GM18519 (cell line): ENCODE measurements at regions not wholly inside any gene's neighbourhood (a gene's known extent, or its start where the extent isn't known, plus 50 kb on each side); places are given as distances from the start of the nearest gene placed in this dataset.

ENCODE experiments used
- ATAC-seq: cut with Tn5 transposase; IDR thresholded peaks from one replicate; pipeline ENCODE4 v1.9.1; 2021; ENCODE audit warnings: mild to moderate bottlenecking, moderate library complexity; ENCODE audit not compliant: unreplicated experiment, low FRiP score

GRCh38 chr2:7572450-7572849, 655.2 kb downstream of the RNF144A start:
- ATAC-seq, result no peak

- no peak for ATAC-seq
These were observed 656.1 kb downstream of the RNF144A start for GRCh38 chr2:7573166-7573825.

- ATAC-seq, result no peak
These were observed 657.2 kb downstream of the RNF144A start for GRCh38 chr2:7574385-7574784.

GRCh38 chr2:7577769-7578168, 660.6 kb downstream of the RNF144A start:
- no peak for ATAC-seq

GRCh38 chr2:7584017-7584416, 666.8 kb downstream of the RNF144A start:
- no peak for ATAC-seq

- no peak for ATAC-seq
These were observed 669.7 kb downstream of the RNF144A start for GRCh38 chr2:7586898-7587297.

- ATAC-seq, result no peak
These were observed 671.1 kb downstream of the RNF144A start for GRCh38 chr2:7588295-7588694.

GRCh38 chr2:7592618-7593140, 675.5 kb downstream of the RNF144A start:
- no peak for ATAC-seq

GRCh38 chr2:7593360-7593759, 676.1 kb downstream of the RNF144A start:
- ATAC-seq, result no peak

GRCh38 chr2:7594211-7594610, 677.0 kb downstream of the RNF144A start:
- no peak for ATAC-seq

GRCh38 chr2:7595206-7595605, 678.0 kb downstream of the RNF144A start:
- no peak for ATAC-seq

- peak; percentile 78 for ATAC-seq
These were observed 681.2 kb downstream of the RNF144A start for GRCh38 chr2:7598402-7598801.

GRCh38 chr2:7599462-7600258, 682.4 kb downstream of the RNF144A start:
- ATAC-seq, result no peak

- ATAC-seq, result no peak
These were observed 684.8 kb downstream of the RNF144A start for GRCh38 chr2:7601990-7602389.

- no peak for ATAC-seq
These were observed 687.2 kb downstream of the RNF144A start for GRCh38 chr2:7604456-7604855.

GRCh38 chr2:7607441-7608173, 690.4 kb downstream of the RNF144A start:
- ATAC-seq, result no peak

- peak; percentile 28 for ATAC-seq
These were observed 692.3 kb downstream of the RNF144A start for GRCh38 chr2:7609556-7609955.

GRCh38 chr2:7609974-7610373, 692.8 kb downstream of the RNF144A start:
- peak; percentile 69 for ATAC-seq

GRCh38 chr2:7611750-7612149, 694.5 kb downstream of the RNF144A start:
- ATAC-seq, result no peak

- ATAC-seq, result no peak
These were observed 695.8 kb downstream of the RNF144A start for GRCh38 chr2:7612969-7613368.

- ATAC-seq, result no peak
These were observed 696.6 kb downstream of the RNF144A start for GRCh38 chr2:7613831-7614230.
